H9 (cell line): ENCODE measurements at regions not wholly inside any gene's neighbourhood (a gene's known extent, or its start where the extent isn't known, plus 50 kb on each side); places are given as distances from the start of the nearest gene placed in this dataset.

Source experiments
- DNase-seq: peaks from one replicate; pipeline ENCODE4 v3.0.0-alpha.2; 2017
- H2AFZ ChIP-seq: one replicate; pipeline ENCODE4 v1.6.1; 2013; ENCODE audit warnings: mild to moderate bottlenecking, low read length, control low read depth, moderate library complexity
- H2AK5ac ChIP-seq: 2 replicates; pipeline ENCODE4 v1.6.1; 2013; ENCODE audit warnings: low read length, control low read depth, mixed read lengths; ENCODE audit not compliant: insufficient read length
- H2BK120ac ChIP-seq: one replicate; pipeline ENCODE4 v1.6.1; 2013; ENCODE audit warnings: low read depth, mild to moderate bottlenecking, low read length, control low read depth, inconsistent platforms; ENCODE audit not compliant: poor library complexity, severe bottlenecking
- H2BK12ac ChIP-seq: 2 replicates; pipeline ENCODE4 v1.6.1; 2013; ENCODE audit warnings: low read length, control low read depth, mixed read lengths, low read depth; ENCODE audit not compliant: insufficient read length
- H2BK15ac ChIP-seq: 2 replicates; pipeline ENCODE4 v1.6.1; 2013; ENCODE audit warnings: low read depth, low read length, control low read depth
- H2BK20ac ChIP-seq: one replicate; pipeline ENCODE4 v1.6.1; 2013; ENCODE audit warnings: low read depth, mild to moderate bottlenecking, low read length, control low read depth, inconsistent platforms; ENCODE audit not compliant: poor library complexity, severe bottlenecking
- H2BK5ac ChIP-seq: 2 replicates; pipeline ENCODE4 v1.6.1; 2013; ENCODE audit warnings: low read length, control low read depth, mixed read lengths; ENCODE audit not compliant: insufficient read length
- H3K14ac ChIP-seq: 2 replicates; pipeline ENCODE4 v1.6.1; 2013; ENCODE audit warnings: low read length, control low read depth; ENCODE audit not compliant: insufficient read depth
- H3K18ac ChIP-seq: 2 replicates; pipeline ENCODE4 v1.6.1; 2013; ENCODE audit warnings: low read depth, mild to moderate bottlenecking, mixed read lengths, low read length, control low read depth; ENCODE audit not compliant: insufficient read length
- H3K23ac ChIP-seq: 2 replicates; pipeline ENCODE4 v1.6.1; 2013; ENCODE audit warnings: low read length, control low read depth, mixed read lengths, low read depth; ENCODE audit not compliant: insufficient read length
- H3K23me2 ChIP-seq: 2 replicates; pipeline ENCODE4 v1.6.1; 2013; ENCODE audit warnings: low read depth, mild to moderate bottlenecking, mixed read lengths, low read length, control low read depth; ENCODE audit not compliant: insufficient read length, poor library complexity, severe bottlenecking
- H3K27ac ChIP-seq: 2 replicates; pipeline ENCODE4 v1.5.1; 2013; ENCODE audit warnings: low read length, control low read depth, mixed read lengths, low read depth; ENCODE audit not compliant: insufficient read length
- H3K27me3 ChIP-seq: 2 replicates; pipeline ENCODE4 v1.6.1; 2013; ENCODE audit warnings: low read length, control low read depth, inconsistent platforms; ENCODE audit not compliant: insufficient read depth
- H3K4ac ChIP-seq: 2 replicates; pipeline ENCODE4 v1.6.1; 2013; ENCODE audit warnings: low read depth, mild to moderate bottlenecking, control low read depth, inconsistent platforms, low read length, moderate library complexity
- H3K4me1 ChIP-seq: 2 replicates; pipeline ENCODE4 v1.6.1; 2013; ENCODE audit warnings: low read length, control low read depth, inconsistent platforms; ENCODE audit not compliant: insufficient read depth
- H3K4me2 ChIP-seq: 2 replicates; pipeline ENCODE4 v1.6.1; 2013; ENCODE audit warnings: low read length, control low read depth, mixed read lengths; ENCODE audit not compliant: insufficient read length, insufficient read depth
- H3K56ac ChIP-seq: 2 replicates; pipeline ENCODE4 v1.6.1; 2013; ENCODE audit warnings: low read depth, mild to moderate bottlenecking, mixed read lengths, low read length, control low read depth; ENCODE audit not compliant: insufficient read length
- H3K79me1 ChIP-seq: 2 replicates; pipeline ENCODE4 v1.6.1; 2013; ENCODE audit warnings: low read depth, mild to moderate bottlenecking, moderate library complexity, low read length, control low read depth, inconsistent platforms; ENCODE audit not compliant: insufficient read depth, poor library complexity, severe bottlenecking
- H3K79me2 ChIP-seq: 2 replicates; pipeline ENCODE4 v1.6.1; 2013; ENCODE audit warnings: low read length, control low read depth, inconsistent platforms; ENCODE audit not compliant: insufficient read depth
- H3K9ac ChIP-seq: 2 replicates; pipeline ENCODE4 v1.6.1; 2013; ENCODE audit warnings: low read length, control low read depth, mixed read lengths; ENCODE audit not compliant: insufficient read length; ENCODE audit errors: extremely low read depth
- H3K9me3 ChIP-seq: one replicate; pipeline ENCODE4 v1.6.1; 2013; ENCODE audit warnings: low read depth, low read length, inconsistent platforms; ENCODE audit not compliant: control insufficient read depth
- H3T11ph ChIP-seq: one replicate; pipeline ENCODE4 v1.6.1; 2013; ENCODE audit warnings: mild to moderate bottlenecking, low read length, control low read depth, inconsistent platforms
- H4K20me1 ChIP-seq: one replicate; pipeline ENCODE4 v1.6.1; 2013; ENCODE audit not compliant: control insufficient read depth, insufficient read length, insufficient read depth
- H4K5ac ChIP-seq: 2 replicates; pipeline ENCODE4 v1.6.1; 2013; ENCODE audit warnings: low read depth, mild to moderate bottlenecking, mixed read lengths, low read length, control low read depth; ENCODE audit not compliant: insufficient read length
- H4K8ac ChIP-seq: replicated peaks from 2 replicates; pipeline ENCODE4 v1.6.1; 2013; ENCODE audit warnings: low read length, control low read depth, mixed read lengths, low read depth; ENCODE audit not compliant: insufficient read length
- H4K91ac ChIP-seq: 2 replicates; pipeline ENCODE4 v1.6.1; 2013; ENCODE audit warnings: low read depth, mild to moderate bottlenecking, moderate library complexity, mixed read lengths, low read length, control low read depth; ENCODE audit not compliant: insufficient read length
- H3K27ac Mint-ChIP-seq, 3 experiments: 2 replicates in 2 of 3; 3 replicates in 1 of 3; pipeline ENCODE4 v1.8.0; 2020 to 2021; ENCODE audit warnings: mixed read lengths in 3 of 3, mild to moderate bottlenecking in 1 of 3, moderate library complexity in 1 of 3
- H3K27me3 Mint-ChIP-seq: 2 replicates; pipeline ENCODE4 v1.8.0; 2021; ENCODE audit warnings: low read depth, mild to moderate bottlenecking, moderate library complexity, mixed read lengths
- H3K36me3 Mint-ChIP-seq, 3 experiments: 2 replicates in 2 of 3; 3 replicates in 1 of 3; pipeline ENCODE4 v1.8.0; 2020 to 2021; ENCODE audit warnings: low read depth in 3 of 3, mixed read lengths in 3 of 3; ENCODE audit not compliant: insufficient read depth in 1 of 3
- H3K4me1 Mint-ChIP-seq, 2 experiments: 2 replicates each; pipeline ENCODE4 v1.8.0; 2020; ENCODE audit warnings: mixed read lengths in 2 of 2
- H3K4me3 Mint-ChIP-seq, 2 experiments: 2 replicates in 1 of 2; 3 replicates in 1 of 2; pipeline ENCODE4 v1.8.0; 2020 to 2021; ENCODE audit warnings: mild to moderate bottlenecking in 2 of 2, mixed read lengths in 2 of 2, moderate library complexity in 1 of 2
- H3K9me3 Mint-ChIP-seq, 2 experiments: 2 replicates in 1 of 2; 3 replicates in 1 of 2; pipeline ENCODE4 v1.8.0; 2020; ENCODE audit warnings: mild to moderate bottlenecking in 2 of 2, mixed read lengths in 2 of 2, moderate library complexity in 1 of 2
- WGBS: extraction: QIAGEN DNeasy Blood & Tissue Kit; methylation state at CpG from one replicate; pipeline ENCODE4 v1.1.7; 2013; ENCODE audit warnings: missing lambda C conversion rate, low lambda C conversion rate, mixed read lengths; ENCODE audit not compliant: insufficient read length; ENCODE audit errors: extremely low coverage; 5-methylcytosine and 5-hydroxymethylcytosine counted together
- TF ChIP-seq, protein P1 (sequence below): fragments of 200-600 bp; sonication (generic); conservative IDR thresholded peaks from 3 replicates; pipeline ENCODE4 v1.8.0; 2021; ENCODE audit warnings: antibody characterized with exemption, mild to moderate bottlenecking

DNA sequence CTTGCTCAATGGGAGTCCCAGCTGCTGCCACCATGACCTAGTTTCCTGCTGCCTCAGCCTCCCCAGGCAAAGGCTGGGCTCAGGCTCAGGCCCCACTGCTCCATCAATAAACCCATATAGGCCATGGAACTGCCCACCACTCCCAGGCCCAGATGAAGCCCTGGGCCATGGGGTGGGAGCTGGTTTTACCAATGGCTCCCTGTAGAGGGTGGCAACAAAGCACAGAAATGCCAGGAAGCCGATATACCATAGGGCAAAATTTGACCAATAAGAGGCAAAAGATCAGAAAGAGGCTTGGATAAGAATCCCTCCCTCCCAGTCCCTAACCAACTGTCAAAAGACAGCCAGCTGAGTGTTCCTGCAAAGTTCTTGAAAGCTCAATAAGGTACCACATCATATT is 101.8 kb upstream of the DOCK1 start:
- Histone ChIP-seq H4K91ac (no peak overlapping the region), H2BK12ac (no peak overlapping the region), H3K18ac (no peak overlapping the region), H3K27ac (no peak overlapping the region), H4K20me1 (no peaks in the 10 kb centered on the region), H2AFZ (no peak overlapping the region), H2BK5ac (no peak overlapping the region), H2BK20ac (no peak overlapping the region), H3K4me2 (no peak overlapping the region), H3K79me2 (no peaks in the 10 kb centered on the region), H4K8ac (no peak overlapping the region), H3K79me1 (no peaks in the 10 kb centered on the region), H3K23me2 (no peaks in the 10 kb centered on the region), H4K5ac (no peak overlapping the region), H3K9ac (no peak overlapping the region), H2BK120ac (no peak overlapping the region), H3K4me1 (no peaks in the 10 kb centered on the region), H3K9me3 (no peaks in the 10 kb centered on the region), H3T11ph (no peak overlapping the region), H3K27me3 (no peaks in the 10 kb centered on the region), H3K14ac (no peak overlapping the region), H2AK5ac (no peak overlapping the region), H2BK15ac (no peak overlapping the region), H3K56ac (no peak overlapping the region), H3K23ac (no peak overlapping the region), H3K4ac (no peak overlapping the region)
- no peak overlapping the region for H3K4me3 Mint-ChIP-seq
- H3K27me3 Mint-ChIP-seq: no peaks in the 10 kb centered on the region; the same call in 1 of the 2 replicates
- H3K4me1 Mint-ChIP-seq: peaks cover 9 to 10% of the 10 kb centered on the region in 2 experiments
- TF ChIP-seq, protein P1, sequence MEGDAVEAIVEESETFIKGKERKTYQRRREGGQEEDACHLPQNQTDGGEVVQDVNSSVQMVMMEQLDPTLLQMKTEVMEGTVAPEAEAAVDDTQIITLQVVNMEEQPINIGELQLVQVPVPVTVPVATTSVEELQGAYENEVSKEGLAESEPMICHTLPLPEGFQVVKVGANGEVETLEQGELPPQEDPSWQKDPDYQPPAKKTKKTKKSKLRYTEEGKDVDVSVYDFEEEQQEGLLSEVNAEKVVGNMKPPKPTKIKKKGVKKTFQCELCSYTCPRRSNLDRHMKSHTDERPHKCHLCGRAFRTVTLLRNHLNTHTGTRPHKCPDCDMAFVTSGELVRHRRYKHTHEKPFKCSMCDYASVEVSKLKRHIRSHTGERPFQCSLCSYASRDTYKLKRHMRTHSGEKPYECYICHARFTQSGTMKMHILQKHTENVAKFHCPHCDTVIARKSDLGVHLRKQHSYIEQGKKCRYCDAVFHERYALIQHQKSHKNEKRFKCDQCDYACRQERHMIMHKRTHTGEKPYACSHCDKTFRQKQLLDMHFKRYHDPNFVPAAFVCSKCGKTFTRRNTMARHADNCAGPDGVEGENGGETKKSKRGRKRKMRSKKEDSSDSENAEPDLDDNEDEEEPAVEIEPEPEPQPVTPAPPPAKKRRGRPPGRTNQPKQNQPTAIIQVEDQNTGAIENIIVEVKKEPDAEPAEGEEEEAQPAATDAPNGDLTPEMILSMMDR: no peak
- H3K36me3 Mint-ChIP-seq: no peaks in the 10 kb centered on the region; a peak in 1 of 7 replicates
- no CpG with 5 or more reads among the region's 1 CpG for WGBS
- DNase-seq: no peak
- no peak overlapping the region for H3K27ac Mint-ChIP-seq
- H3K9me3 Mint-ChIP-seq: no peaks in the 10 kb centered on the region
